NB4 (cell line): ENCODE measurements at regions not wholly inside any gene's neighbourhood (a gene's known extent, or its start where the extent isn't known, plus 50 kb on each side); places are given as distances from the start of the nearest gene placed in this dataset.

Source experiments
- MYC ChIP-seq: IDR thresholded peaks from 2 replicates; pipeline ENCODE4 v1.6.1; 2011; ENCODE audit warnings: low read depth, low read length
- POLR2A ChIP-seq: IDR thresholded peaks from 2 replicates; pipeline ENCODE4 v1.6.1; 2011; ENCODE audit warnings: mild to moderate bottlenecking; ENCODE audit not compliant: insufficient read length; ENCODE audit errors: extremely low read depth
- TF ChIP-seq, protein P1 (sequence below): IDR thresholded peaks from one replicate; pipeline ENCODE4 v1.5.1; 2012; ENCODE audit warnings: low read depth, low read length
- TF ChIP-seq, protein P2 (sequence below): IDR thresholded peaks from 2 replicates; pipeline ENCODE4 v1.6.1; 2011; ENCODE audit warnings: low read depth, low read length

DNA sequence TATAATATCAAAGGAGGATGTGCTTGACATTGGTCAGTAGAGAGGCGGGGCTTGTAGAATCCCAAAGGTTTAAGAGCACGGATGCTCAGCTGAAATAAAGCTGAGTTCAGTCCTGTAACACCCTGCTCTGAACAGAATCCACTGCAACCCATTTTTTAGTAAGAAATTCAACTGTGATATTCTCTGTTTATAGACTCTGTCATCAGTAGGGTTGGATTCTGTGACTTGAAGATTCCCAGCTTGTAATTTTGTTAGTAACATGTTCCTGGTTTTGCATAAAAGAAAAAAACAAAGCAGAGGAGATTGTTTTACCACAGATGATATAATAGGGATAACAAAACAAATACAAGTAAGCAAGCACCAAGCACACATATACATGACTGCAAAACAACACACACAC is 324.6 kb upstream of the NR2F2 start:
- TF ChIP-seq, protein P1, sequence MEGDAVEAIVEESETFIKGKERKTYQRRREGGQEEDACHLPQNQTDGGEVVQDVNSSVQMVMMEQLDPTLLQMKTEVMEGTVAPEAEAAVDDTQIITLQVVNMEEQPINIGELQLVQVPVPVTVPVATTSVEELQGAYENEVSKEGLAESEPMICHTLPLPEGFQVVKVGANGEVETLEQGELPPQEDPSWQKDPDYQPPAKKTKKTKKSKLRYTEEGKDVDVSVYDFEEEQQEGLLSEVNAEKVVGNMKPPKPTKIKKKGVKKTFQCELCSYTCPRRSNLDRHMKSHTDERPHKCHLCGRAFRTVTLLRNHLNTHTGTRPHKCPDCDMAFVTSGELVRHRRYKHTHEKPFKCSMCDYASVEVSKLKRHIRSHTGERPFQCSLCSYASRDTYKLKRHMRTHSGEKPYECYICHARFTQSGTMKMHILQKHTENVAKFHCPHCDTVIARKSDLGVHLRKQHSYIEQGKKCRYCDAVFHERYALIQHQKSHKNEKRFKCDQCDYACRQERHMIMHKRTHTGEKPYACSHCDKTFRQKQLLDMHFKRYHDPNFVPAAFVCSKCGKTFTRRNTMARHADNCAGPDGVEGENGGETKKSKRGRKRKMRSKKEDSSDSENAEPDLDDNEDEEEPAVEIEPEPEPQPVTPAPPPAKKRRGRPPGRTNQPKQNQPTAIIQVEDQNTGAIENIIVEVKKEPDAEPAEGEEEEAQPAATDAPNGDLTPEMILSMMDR, result no peak
- TF ChIP-seq POLR2A (no peak), MYC (no peak)
- TF ChIP-seq, protein P2, sequence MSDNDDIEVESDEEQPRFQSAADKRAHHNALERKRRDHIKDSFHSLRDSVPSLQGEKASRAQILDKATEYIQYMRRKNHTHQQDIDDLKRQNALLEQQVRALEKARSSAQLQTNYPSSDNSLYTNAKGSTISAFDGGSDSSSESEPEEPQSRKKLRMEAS, result no peak
